Neural cell (in vitro differentiated cells): ENCODE measurements at regions not wholly inside any gene's neighbourhood (a gene's known extent, or its start where the extent isn't known, plus 50 kb on each side); places are given as distances from the start of the nearest gene placed in this dataset.

Source experiments
- H2AFZ ChIP-seq: fragments of 200-600, 300-800 bp; sonication (generic), shearing (Covaris generic); 2 replicates; pipeline ENCODE4 v1.6.0; 2014; ENCODE audit warnings: low read depth, mild to moderate bottlenecking, antibody characterized with exemption, low read length, moderate library complexity
- H3F3A ChIP-seq: fragments of 200-600 bp; shearing (Covaris generic); 2 replicates; pipeline ENCODE4 v1.6.1; 2016; ENCODE audit warnings: mild to moderate bottlenecking, moderate library complexity, mixed read lengths, antibody characterized with exemption, low read length; ENCODE audit not compliant: insufficient read depth, poor library complexity, severe bottlenecking
- H3K27ac ChIP-seq: fragments of 200-600, 300-800 bp; sonication (generic), shearing (Covaris generic); 2 replicates; pipeline ENCODE4 v1.5.1; 2014; ENCODE audit warnings: mild to moderate bottlenecking, low read length, moderate library complexity
- H3K27me3 ChIP-seq: fragments of 300-800, 200-600 bp; sonication (generic), shearing (Covaris generic); 2 replicates; pipeline ENCODE4 v1.6.0; 2014; ENCODE audit warnings: mild to moderate bottlenecking, low read depth, low read length, moderate library complexity; ENCODE audit not compliant: insufficient read depth
- H3K36me3 ChIP-seq: fragments of 300-800, 200-600 bp; sonication (generic), shearing (Covaris generic); 2 replicates; pipeline ENCODE4 v1.5.1; 2014; ENCODE audit warnings: mild to moderate bottlenecking, antibody characterized with exemption, low read length, moderate library complexity; ENCODE audit not compliant: insufficient read depth
- H3K4me2 ChIP-seq: fragments of 300-800, 200-600 bp; sonication (generic), shearing (Covaris generic); 2 replicates; pipeline ENCODE4 v1.6.0; 2014; ENCODE audit warnings: mild to moderate bottlenecking, low read length
- H3K4me3 ChIP-seq: fragments of 300-800, 200-600 bp; sonication (generic), shearing (Covaris generic); 2 replicates; pipeline ENCODE4 v1.5.1; 2014; ENCODE audit warnings: mild to moderate bottlenecking, low read length, moderate library complexity
- H3K79me2 ChIP-seq: fragments of 200-600 bp; shearing (Covaris generic); replicated peaks from 2 replicates; pipeline ENCODE4 v1.6.0; 2014; ENCODE audit warnings: mild to moderate bottlenecking, low read length, moderate library complexity; ENCODE audit not compliant: insufficient read depth
- H3K9ac ChIP-seq: fragments of 300-800, 200-600 bp; sonication (generic), shearing (Covaris generic); 2 replicates; pipeline ENCODE4 v1.6.1; 2016; ENCODE audit warnings: mild to moderate bottlenecking, low read length, mixed read lengths
- H3K9me2 ChIP-seq: fragments of 200-600 bp; shearing (Covaris generic); 2 replicates; pipeline ENCODE4 v1.6.1; 2016; ENCODE audit warnings: mild to moderate bottlenecking, low read length, mixed read lengths; ENCODE audit not compliant: insufficient read depth
- H3K9me3 ChIP-seq: fragments of 200-600, 300-800 bp; sonication (generic), shearing (Covaris generic); 2 replicates; pipeline ENCODE4 v1.6.1; 2016; ENCODE audit warnings: mild to moderate bottlenecking, mixed run types, low read length, moderate library complexity, mixed read lengths
- H4K20me1 ChIP-seq: fragments of 200-600 bp; shearing (Covaris generic); 2 replicates; pipeline ENCODE4 v1.6.1; 2016; ENCODE audit warnings: mild to moderate bottlenecking, mixed run types; ENCODE audit not compliant: insufficient read depth
- CTCF ChIP-seq: fragments of 450-650 bp; IDR thresholded peaks from 2 replicates; pipeline ENCODE4 v1.5.1; 2014; ENCODE audit warnings: antibody characterized with exemption, mild to moderate bottlenecking, moderate library complexity; ENCODE audit not compliant: poor library complexity, severe bottlenecking
- EP300 ChIP-seq: fragments of 450-650 bp; conservative IDR thresholded peaks from 2 replicates; pipeline ENCODE4 v1.6.1; 2014; ENCODE audit warnings: antibody characterized with exemption, mild to moderate bottlenecking, moderate library complexity; ENCODE audit not compliant: poor library complexity, severe bottlenecking
- EZH2 ChIP-seq: fragments of 200-600, 300-800 bp; shearing (Covaris generic), sonication (generic); IDR thresholded peaks from 2 replicates; pipeline ENCODE4 v1.6.1; 2014; ENCODE audit warnings: antibody characterized with exemption, low read length, borderline replicate concordance, mild to moderate bottlenecking; ENCODE audit not compliant: insufficient read depth, poor library complexity, severe bottlenecking
- MXI1 ChIP-seq: fragments of 450-650 bp; conservative IDR thresholded peaks from 2 replicates; pipeline ENCODE4 v1.6.1; 2014; ENCODE audit warnings: antibody characterized with exemption, mild to moderate bottlenecking; ENCODE audit not compliant: poor library complexity, severe bottlenecking
- POLR2AphosphoS5 ChIP-seq: IDR thresholded peaks from 2 replicates; pipeline ENCODE4 v1.6.1; 2012
- RAD21 ChIP-seq: fragments of 450-650 bp; conservative IDR thresholded peaks from 2 replicates; pipeline ENCODE4 v1.6.1; 2014; ENCODE audit warnings: antibody characterized with exemption, mild to moderate bottlenecking, moderate library complexity
- SMC3 ChIP-seq: fragments of 450-650 bp; conservative IDR thresholded peaks from 2 replicates; pipeline ENCODE4 v1.6.1; 2014; ENCODE audit warnings: antibody characterized with exemption, mild to moderate bottlenecking, moderate library complexity; ENCODE audit not compliant: poor library complexity
- TAF1 ChIP-seq: IDR thresholded peaks from 2 replicates; pipeline ENCODE4 v1.6.1; 2012; ENCODE audit warnings: low read depth
- TF ChIP-seq, protein P1 (sequence below): IDR thresholded peaks from 2 replicates; pipeline ENCODE4 v1.6.1; 2012; ENCODE audit warnings: borderline replicate concordance

- Histone ChIP-seq H3K4me2 (no peak overlapping the region), H3K27me3 (no peaks in the 10 kb centered on the region), H3K9ac (no peak overlapping the region), H3K9me3 (no peaks in the 10 kb centered on the region), H3K4me3 (no peak overlapping the region), H3K27ac (no peak overlapping the region), H4K20me1 (no peaks in the 10 kb centered on the region), H3K79me2 (no peaks in the 10 kb centered on the region), H2AFZ (no peak overlapping the region), H3K36me3 (no peaks in the 10 kb centered on the region), H3F3A (no peaks in the 10 kb centered on the region), H3K9me2 (no peaks in the 10 kb centered on the region)
- TF ChIP-seq SMC3 = no peak
- TF ChIP-seq EP300 = no peak
- TF ChIP-seq TAF1 = no peak
- TF ChIP-seq CTCF = no peak
- TF ChIP-seq, protein P1, sequence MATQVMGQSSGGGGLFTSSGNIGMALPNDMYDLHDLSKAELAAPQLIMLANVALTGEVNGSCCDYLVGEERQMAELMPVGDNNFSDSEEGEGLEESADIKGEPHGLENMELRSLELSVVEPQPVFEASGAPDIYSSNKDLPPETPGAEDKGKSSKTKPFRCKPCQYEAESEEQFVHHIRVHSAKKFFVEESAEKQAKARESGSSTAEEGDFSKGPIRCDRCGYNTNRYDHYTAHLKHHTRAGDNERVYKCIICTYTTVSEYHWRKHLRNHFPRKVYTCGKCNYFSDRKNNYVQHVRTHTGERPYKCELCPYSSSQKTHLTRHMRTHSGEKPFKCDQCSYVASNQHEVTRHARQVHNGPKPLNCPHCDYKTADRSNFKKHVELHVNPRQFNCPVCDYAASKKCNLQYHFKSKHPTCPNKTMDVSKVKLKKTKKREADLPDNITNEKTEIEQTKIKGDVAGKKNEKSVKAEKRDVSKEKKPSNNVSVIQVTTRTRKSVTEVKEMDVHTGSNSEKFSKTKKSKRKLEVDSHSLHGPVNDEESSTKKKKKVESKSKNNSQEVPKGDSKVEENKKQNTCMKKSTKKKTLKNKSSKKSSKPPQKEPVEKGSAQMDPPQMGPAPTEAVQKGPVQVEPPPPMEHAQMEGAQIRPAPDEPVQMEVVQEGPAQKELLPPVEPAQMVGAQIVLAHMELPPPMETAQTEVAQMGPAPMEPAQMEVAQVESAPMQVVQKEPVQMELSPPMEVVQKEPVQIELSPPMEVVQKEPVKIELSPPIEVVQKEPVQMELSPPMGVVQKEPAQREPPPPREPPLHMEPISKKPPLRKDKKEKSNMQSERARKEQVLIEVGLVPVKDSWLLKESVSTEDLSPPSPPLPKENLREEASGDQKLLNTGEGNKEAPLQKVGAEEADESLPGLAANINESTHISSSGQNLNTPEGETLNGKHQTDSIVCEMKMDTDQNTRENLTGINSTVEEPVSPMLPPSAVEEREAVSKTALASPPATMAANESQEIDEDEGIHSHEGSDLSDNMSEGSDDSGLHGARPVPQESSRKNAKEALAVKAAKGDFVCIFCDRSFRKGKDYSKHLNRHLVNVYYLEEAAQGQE = no peak
- no peak for TF ChIP-seq EZH2
- no peak for TF ChIP-seq POLR2AphosphoS5
- TF ChIP-seq RAD21 = no peak
- no peak for TF ChIP-seq MXI1
Measured at GRCh38 chr1:90391126-90391525, 326.0 kb downstream of the BARHL2 start.

- H3K36me3 ChIP-seq = no peaks in the 10 kb centered on the region
- no peaks in the 10 kb centered on the region for H3K9me2 ChIP-seq
- H3K27ac ChIP-seq = no peak overlapping the region
- no peaks in the 10 kb centered on the region for H3K9me3 ChIP-seq
- H3F3A ChIP-seq = no peaks in the 10 kb centered on the region
- H4K20me1 ChIP-seq = no peaks in the 10 kb centered on the region
- H3K9ac ChIP-seq = no peak overlapping the region
- TF ChIP-seq, protein P1 = no peak
- TF ChIP-seq TAF1 (no peak), SMC3 (no peak), CTCF (no peak), MXI1 (no peak), EZH2 (no peak), EP300 (no peak), POLR2AphosphoS5 (no peak), RAD21 (no peak)
- H3K4me2 ChIP-seq = no peak overlapping the region
- H3K4me3 ChIP-seq = no peak overlapping the region
- H3K79me2 ChIP-seq = no peaks in the 10 kb centered on the region
- H2AFZ ChIP-seq = no peak overlapping the region
- no peaks in the 10 kb centered on the region for H3K27me3 ChIP-seq
Measured at GRCh38 chr1:90387805-90388204, 329.3 kb downstream of the BARHL2 start.
